PC-3 (cell line): ENCODE measurements at regions not wholly inside any gene's neighbourhood (a gene's known extent, or its start where the extent isn't known, plus 50 kb on each side); places are given as distances from the start of the nearest gene placed in this dataset.
A peak's percentile ranks its signal among the peaks of the same experiment; 100 is the strongest.

Source experiments
- ATAC-seq: fragments of 200-7000 bp; cut with Tn5 transposase; 2 replicates; pipeline ENCODE4 v1.9.1; 2020; ENCODE audit warnings: mild to moderate bottlenecking, moderate library complexity
- BruUV-seq: library from RNA; stranded (reverse); fragments of 400-500 nt; replicated peaks from 2 replicates; lab custom pipeline; 2021; lab: Mats Ljungman, UMichigan
- CTCF ChIA-PET: fragments of 300-600 bp; sonication (Branson Sonifier 250); formaldehyde crosslinking; loops from one replicate; lab custom pipeline; 2022; ENCODE audit warnings: antibody characterized with exemption; lab: Charles Lee
- POLR2A ChIA-PET: fragments of 300-600 bp; sonication (Branson Sonifier 250); formaldehyde crosslinking; loops from one replicate; lab custom pipeline; 2022; ENCODE audit warnings: antibody characterized with exemption; ENCODE audit not compliant: unreplicated experiment; lab: Charles Lee
- DNase-seq: peaks from one replicate; pipeline ENCODE4 v3.0.0-alpha.2; 2015
- H2AFZ ChIP-seq: fragments of 300-600 bp; sonication (generic); 2 replicates; pipeline ENCODE4 v1.6.0; 2016; ENCODE audit warnings: antibody characterized with exemption, low read length
- H3F3A ChIP-seq: fragments of 300-600 bp; sonication (generic); one replicate; pipeline ENCODE4 v1.6.0; 2017; ENCODE audit warnings: antibody characterized with exemption, low read length, control low read depth, mild to moderate bottlenecking; ENCODE audit not compliant: unreplicated experiment
- H3K27ac ChIP-seq: fragments of 300-600 bp; sonication (generic); 2 replicates; pipeline ENCODE4 v1.5.1; 2016; ENCODE audit warnings: mild to moderate bottlenecking, low read length
- H3K27me3 ChIP-seq: fragments of 300-600 bp; sonication (generic); 2 replicates; pipeline ENCODE4 v1.6.1; 2016; ENCODE audit warnings: low read length, mixed read lengths
- H3K36me3 ChIP-seq: fragments of 300-600 bp; sonication (generic); 2 replicates; pipeline ENCODE4 v1.6.1; 2016; ENCODE audit warnings: low read depth, mixed run types, low read length, mixed read lengths
- H3K4me1 ChIP-seq: fragments of 300-600 bp; sonication (generic); 2 replicates; pipeline ENCODE4 v1.5.1; 2016; ENCODE audit warnings: low read length; ENCODE audit not compliant: insufficient read depth
- H3K4me2 ChIP-seq: fragments of 300-600 bp; sonication (generic); 2 replicates; pipeline ENCODE4 v1.6.0; 2016; ENCODE audit warnings: low read length
- H3K4me3 ChIP-seq: fragments of 300-600 bp; sonication (generic); 2 replicates; pipeline ENCODE4 v1.5.1; 2016; ENCODE audit warnings: mild to moderate bottlenecking, low read length, mixed read lengths
- H3K79me2 ChIP-seq: fragments of 300-600 bp; sonication (generic); 2 replicates; pipeline ENCODE4 v1.6.1; 2017; ENCODE audit warnings: low read length, mixed read lengths
- H3K9ac ChIP-seq: fragments of 300-600 bp; sonication (generic); 2 replicates; pipeline ENCODE4 v1.6.0; 2016; ENCODE audit warnings: mild to moderate bottlenecking, low read length
- H3K9me2 ChIP-seq: fragments of 300-600 bp; sonication (generic); replicated peaks from 2 replicates; pipeline ENCODE4 v1.6.1; 2016; ENCODE audit warnings: mixed run types, low read length, mixed read lengths
- H3K9me3 ChIP-seq: fragments of 300-600 bp; sonication (generic); 2 replicates; pipeline ENCODE4 v1.6.1; 2016; ENCODE audit warnings: low read length, mixed read lengths
- H4K20me1 ChIP-seq: fragments of 300-600 bp; sonication (generic); 2 replicates; pipeline ENCODE4 v1.6.1; 2016; ENCODE audit warnings: low read length, mixed read lengths
- CTCF ChIP-seq: fragments of 300-600 bp; sonication (generic); conservative IDR thresholded peaks from 2 replicates; pipeline ENCODE4 v1.5.1; 2017; ENCODE audit warnings: antibody characterized with exemption, low read depth, mild to moderate bottlenecking, low read length
- EZH2 ChIP-seq: fragments of 300-600 bp; sonication (generic); IDR thresholded peaks from one replicate; pipeline ENCODE4 v1.6.1; 2017; ENCODE audit warnings: antibody characterized with exemption, mild to moderate bottlenecking, low read length; ENCODE audit not compliant: unreplicated experiment
- EZH2phosphoT487 ChIP-seq: fragments of 300-600 bp; sonication (generic); IDR thresholded peaks from 2 replicates; pipeline ENCODE4 v1.6.1; 2018; ENCODE audit warnings: mild to moderate bottlenecking, antibody characterized with exemption, low read length, borderline replicate concordance
- intact Hi-C: fragments of 100-400 bp; cut with micrococcal nuclease; formaldehyde crosslinking; loops from 2 replicates; pipeline ENCODE4 v1.9.0; 2023

DNA sequence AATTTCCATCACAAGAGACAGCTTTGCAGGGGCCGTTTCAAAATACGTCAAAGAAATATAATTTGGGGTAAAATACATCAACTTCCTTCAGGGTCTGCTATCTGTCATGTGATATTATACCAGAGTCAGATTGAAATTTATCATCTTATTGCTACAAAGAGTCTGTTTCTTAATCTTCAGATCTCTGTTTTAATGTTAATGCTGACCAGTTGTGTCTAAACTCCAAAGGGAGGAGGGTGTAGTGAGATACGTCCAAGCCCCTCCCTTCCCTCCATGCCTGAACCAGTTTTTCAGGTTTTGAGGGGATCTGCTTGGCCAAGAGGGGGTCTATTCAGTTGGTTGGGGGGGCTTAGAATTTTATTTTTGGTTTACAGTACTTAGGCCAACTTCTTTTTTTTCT, 891.6 kb downstream of the GRM8 start:
- ChIA-PET POLR2A (no interaction called here), CTCF (no interaction called here)
- Histone ChIP-seq H3K27ac (no peak overlapping the region), H3K27me3 (no peaks in the 10 kb centered on the region), H3K4me2 (no peak overlapping the region), H3K36me3 (no peaks in the 10 kb centered on the region), H3F3A (no peaks in the 10 kb centered on the region), H3K9me3 (0 out of 2 replicates have a peak, but pooled peaks cover 8% of the 10 kb centered on the region), H3K9ac (no peak overlapping the region), H2AFZ (no peak overlapping the region), H3K9me2 (no peaks in the 10 kb centered on the region), H4K20me1 (no peaks in the 10 kb centered on the region), H3K4me3 (no peak overlapping the region), H3K4me1 (no peaks in the 10 kb centered on the region), H3K79me2 (no peaks in the 10 kb centered on the region)
- no TSS peak for BruUV-seq
- no peak for ATAC-seq
- intact Hi-C loops: no loop called here
- no peak for TF ChIP-seq EZH2phosphoT487
- TF ChIP-seq CTCF: no peak
- TF ChIP-seq EZH2: no peak
- DNase-seq: no peak

GRCh38 chr7:126339813-126340212, 912.9 kb downstream of the GRM8 start:
- no peaks in the 10 kb centered on the region for H3K79me2 ChIP-seq
- H4K20me1 ChIP-seq: no peaks in the 10 kb centered on the region
- H3K27ac ChIP-seq: no peak overlapping the region
- H3K36me3 ChIP-seq: no peaks in the 10 kb centered on the region
- no peak overlapping the region for H3K4me2 ChIP-seq
- H3K9me3 ChIP-seq: no peaks in the 10 kb centered on the region
- DNase-seq (no peak), ATAC-seq (no peak; the same call in 1 of the 2 replicates)
- H3K9ac ChIP-seq: no peak overlapping the region
- H3F3A ChIP-seq: no peaks in the 10 kb centered on the region
- H3K4me1 ChIP-seq: no peaks in the 10 kb centered on the region
- intact Hi-C loops: no loop called here
- no peak overlapping the region for H2AFZ ChIP-seq
- CTCF ChIA-PET: no interaction called here
- BruUV-seq: no TSS peak
- H3K27me3 ChIP-seq: no peaks in the 10 kb centered on the region
- POLR2A ChIA-PET: no interaction called here
- no peaks in the 10 kb centered on the region for H3K9me2 ChIP-seq
- no peak for TF ChIP-seq EZH2phosphoT487
- TF ChIP-seq EZH2: no peak
- no peak for TF ChIP-seq CTCF
- H3K4me3 ChIP-seq: no peak overlapping the region

DNA sequence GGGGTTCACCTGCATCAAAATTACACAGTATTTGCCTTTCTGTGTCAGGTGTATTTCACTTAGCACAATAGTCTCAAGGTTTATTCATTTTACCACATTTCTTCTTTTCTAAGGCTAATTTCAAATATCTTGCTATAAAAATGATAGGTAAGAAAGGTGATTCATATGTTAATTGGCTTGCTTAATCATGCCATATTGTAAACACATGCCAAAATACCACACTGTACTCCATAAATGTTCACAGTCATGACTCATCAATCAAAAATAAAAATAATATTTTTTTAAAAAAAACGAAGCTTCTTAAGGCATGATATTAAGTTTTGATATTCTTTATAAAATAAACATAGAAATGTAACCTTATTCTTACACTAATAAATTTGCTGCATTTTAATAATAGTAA, 947.1 kb downstream of the GRM8 start:
- Histone ChIP-seq H2AFZ (no peak overlapping the region), H3K9ac (no peak overlapping the region), H3K27me3 (no peaks in the 10 kb centered on the region), H3K36me3 (no peaks in the 10 kb centered on the region), H4K20me1 (no peaks in the 10 kb centered on the region), H3K79me2 (no peaks in the 10 kb centered on the region), H3K27ac (no peak overlapping the region), H3K4me1 (no peaks in the 10 kb centered on the region), H3K4me2 (no peak overlapping the region), H3K4me3 (no peak overlapping the region), H3F3A (no peaks in the 10 kb centered on the region), H3K9me2 (no peaks in the 10 kb centered on the region), H3K9me3 (0 out of 2 replicates have a peak, but pooled peaks cover 6% of the 10 kb centered on the region)
- ATAC-seq (0 out of 2 replicates have a peak, but pooled peaks have one; percentile 40), DNase-seq (no peak)
- intact Hi-C loops: no loop called here
- CTCF ChIA-PET: no interaction called here
- no peak for TF ChIP-seq CTCF
- TF ChIP-seq EZH2phosphoT487: no peak
- TF ChIP-seq EZH2: no peak
- POLR2A ChIA-PET: no interaction called here
- no TSS peak for BruUV-seq
